ENCODE measurements at regions not wholly inside any gene's neighbourhood (a gene's known extent, or its start where the extent isn't known, plus 50 kb on each side); places are given as distances from the start of the nearest gene placed in this dataset.
A peak's percentile ranks its signal among the peaks of the same experiment; 100 is the strongest.

- no peak for DNase-seq (ENCODE audit: low read depth)
These were observed 156.5 kb upstream of the MYL2 start for GRCh38 chr12:111076611-111077451.

- DNase-seq (ENCODE audit: low read depth) = no peak
These were observed 155.8 kb upstream of the MYL2 start for GRCh38 chr12:111076199-111076598.

- DNase-seq (ENCODE audit: low read depth) = no peak
These were observed 154.6 kb upstream of the MYL2 start for GRCh38 chr12:111074965-111075364.

GRCh38 chr12:111074559-111074958 is 154.2 kb upstream of the MYL2 start:
- DNase-seq (ENCODE audit: low read depth) = no peak

- no peak for DNase-seq (ENCODE audit: low read depth)
These were observed 153.0 kb upstream of the MYL2 start for GRCh38 chr12:111073370-111073769.

- DNase-seq (ENCODE audit: low read depth) = no peak
These were observed 151.9 kb upstream of the MYL2 start for GRCh38 chr12:111072299-111072698.

- DNase-seq (ENCODE audit: low read depth) = no peak
These were observed 149.5 kb upstream of the MYL2 start for GRCh38 chr12:111069886-111070285.

- DNase-seq (ENCODE audit: low read depth) = no peak
These were observed 147.9 kb upstream of the MYL2 start for GRCh38 chr12:111068290-111068689.

- DNase-seq (ENCODE audit: low read depth) = no peak
These were observed 147.1 kb upstream of the MYL2 start for GRCh38 chr12:111067498-111067897.

- no peak for DNase-seq (ENCODE audit: low read depth)
These were observed 146.5 kb upstream of the MYL2 start for GRCh38 chr12:111066744-111067437.

- DNase-seq (ENCODE audit: low read depth) = no peak
These were observed 144.6 kb upstream of the MYL2 start for GRCh38 chr12:111064982-111065381.

GRCh38 chr12:111064154-111064553 is 143.8 kb upstream of the MYL2 start:
- DNase-seq (ENCODE audit: low read depth) = no peak

GRCh38 chr12:111063295-111064026 is 143.1 kb upstream of the MYL2 start:
- DNase-seq (ENCODE audit: low read depth) = no peak

- DNase-seq (ENCODE audit: low read depth) = no peak
These were observed 137.5 kb upstream of the MYL2 start for GRCh38 chr12:111057701-111058425.

GRCh38 chr12:111056618-111057521 is 136.5 kb upstream of the MYL2 start:
- peak; percentile 19 for DNase-seq (ENCODE audit: low read depth)

GRCh38 chr12:111055181-111055880 is 135.0 kb upstream of the MYL2 start:
- no peak for DNase-seq (ENCODE audit: low read depth)

GRCh38 chr12:111048991-111049390 is 128.6 kb upstream of the MYL2 start:
- no peak for DNase-seq (ENCODE audit: low read depth)

- DNase-seq (ENCODE audit: low read depth) = no peak
These were observed 126.5 kb upstream of the MYL2 start for GRCh38 chr12:111046896-111047295.

- DNase-seq (ENCODE audit: low read depth) = no peak
These were observed 125.6 kb upstream of the MYL2 start for GRCh38 chr12:111045941-111046340.

- DNase-seq (ENCODE audit: low read depth) = no peak
These were observed 120.7 kb upstream of the MYL2 start for GRCh38 chr12:111041091-111041490.
